Tibial nerve (tissue), 4 donors: ENCODE measurements at regions not wholly inside any gene's neighbourhood (a gene's known extent, or its start where the extent isn't known, plus 50 kb on each side); places are given as distances from the start of the nearest gene placed in this dataset.

Experiments used
- CTCF ChIP-seq, 5 experiments: fragments of 200-600 bp in 3 of 5; fragments of 450-650 bp in 2 of 5; sonication (generic) in 3 of 5; IDR thresholded peaks; one replicate each; pipeline ENCODE4 v1.5.1; 2016 to 2019; ENCODE audit warnings: antibody characterized with exemption in 5 of 5, mild to moderate bottlenecking in 3 of 5, moderate library complexity in 2 of 5
- EP300 ChIP-seq, 2 donors: sonication (generic); formaldehyde crosslinking; IDR thresholded peaks; one replicate each; pipeline ENCODE4 v1.6.1; 2017; ENCODE audit warnings: antibody characterized with exemption in 2 of 2, mild to moderate bottlenecking in 1 of 2
- POLR2A ChIP-seq, 2 donors: fragments of 450-650 bp; IDR thresholded peaks; one replicate each; pipeline ENCODE4 v1.6.1; 2017; ENCODE audit warnings: antibody characterized with exemption in 2 of 2, mild to moderate bottlenecking in 2 of 2, moderate library complexity in 2 of 2

GRCh38 chr14:22163051-22163450 is 426.0 kb downstream of the DAD1 start:
- TF ChIP-seq CTCF (IDR thresholded peaks at IDR 0.05) (no peak), EP300 (IDR thresholded peaks at IDR 0.05) (no peak), POLR2A (IDR thresholded peaks at IDR 0.05) (no peak)
